HG03469 (cell line): ENCODE measurements at regions not wholly inside any gene's neighbourhood (a gene's known extent, or its start where the extent isn't known, plus 50 kb on each side); places are given as distances from the start of the nearest gene placed in this dataset.

Source experiments
- ATAC-seq: cut with Tn5 transposase; IDR thresholded peaks from one replicate; pipeline ENCODE4 v1.9.1; 2021; ENCODE audit warnings: mild to moderate bottlenecking, moderate library complexity, moderate number of reproducible peaks; ENCODE audit not compliant: unreplicated experiment

DNA sequence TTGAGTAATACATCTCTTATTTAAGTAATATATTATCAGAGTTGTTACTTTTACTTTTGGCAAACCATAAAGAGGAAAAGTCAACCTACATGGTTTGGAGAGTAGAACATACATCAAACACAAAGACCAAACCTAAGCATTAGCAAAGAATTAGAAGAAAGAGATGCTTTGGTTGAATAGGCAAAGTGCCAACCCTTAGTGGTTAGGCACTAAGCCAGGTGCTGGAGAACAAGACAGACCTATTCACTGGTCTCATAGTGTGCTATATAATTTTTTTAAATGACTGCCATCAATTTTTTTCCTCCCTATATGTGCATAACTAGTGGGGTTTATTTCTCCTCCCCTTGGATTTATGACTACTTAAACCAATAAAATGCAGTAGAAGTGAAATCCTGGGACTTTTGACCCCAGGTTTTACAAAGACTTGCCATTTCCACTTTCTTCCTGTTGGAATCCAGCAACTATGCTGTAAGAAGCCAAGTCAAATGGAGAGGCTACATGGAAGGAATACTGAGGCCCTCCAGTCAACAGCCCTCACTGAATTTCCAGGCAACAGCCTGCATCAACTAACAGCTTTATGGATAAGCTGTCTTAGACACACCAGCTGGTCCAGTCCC, 69.8 kb upstream of the HAO2 start:
- ATAC-seq = peak; percentile 49

DNA sequence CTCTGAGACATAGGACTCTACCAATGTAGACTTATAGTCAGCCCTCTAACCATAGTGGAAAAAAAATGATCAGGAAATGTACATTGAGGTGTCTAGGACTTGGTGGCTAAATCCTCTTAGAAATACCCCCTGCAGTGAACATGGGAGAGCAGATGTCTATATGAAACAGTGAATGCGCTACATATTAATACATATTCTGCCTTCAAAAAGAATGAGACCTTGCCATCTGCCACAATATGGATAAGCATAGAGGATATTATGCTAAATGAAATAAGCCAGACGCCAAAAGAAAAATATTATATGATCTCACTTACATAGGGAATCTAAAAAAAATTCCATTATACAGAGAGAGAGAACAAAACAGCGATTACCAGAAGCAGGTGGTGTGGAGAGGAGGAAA, 66.6 kb upstream of the HAO2 start:
- no peak for ATAC-seq

DNA sequence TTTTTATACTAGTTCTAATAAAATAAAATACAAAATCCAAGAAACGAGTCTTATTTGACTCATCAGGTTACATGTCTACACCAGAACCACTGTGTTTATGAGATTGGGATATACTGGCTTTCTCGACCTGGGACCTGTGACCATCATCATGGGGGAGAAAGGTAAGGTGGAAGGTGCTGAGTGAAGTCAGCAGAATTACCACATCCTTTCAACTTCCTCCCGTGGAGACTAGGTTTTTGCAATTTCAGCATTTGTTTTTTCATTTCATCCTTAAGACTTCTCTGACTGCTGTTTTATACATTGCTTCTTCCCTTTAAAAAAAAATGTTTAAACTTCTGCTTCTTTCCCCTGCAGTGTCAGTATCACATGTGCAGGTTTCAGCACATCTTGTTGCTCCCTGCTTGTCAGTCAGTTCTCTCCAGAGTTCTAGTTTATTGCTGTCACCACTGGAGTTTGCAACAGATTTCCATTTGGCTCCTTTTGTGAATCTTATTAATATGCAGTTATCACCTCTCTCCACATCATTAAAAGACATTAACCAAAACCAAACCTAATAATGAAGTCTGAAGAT, 60.4 kb upstream of the HAO2 start:
- no peak for ATAC-seq

DNA sequence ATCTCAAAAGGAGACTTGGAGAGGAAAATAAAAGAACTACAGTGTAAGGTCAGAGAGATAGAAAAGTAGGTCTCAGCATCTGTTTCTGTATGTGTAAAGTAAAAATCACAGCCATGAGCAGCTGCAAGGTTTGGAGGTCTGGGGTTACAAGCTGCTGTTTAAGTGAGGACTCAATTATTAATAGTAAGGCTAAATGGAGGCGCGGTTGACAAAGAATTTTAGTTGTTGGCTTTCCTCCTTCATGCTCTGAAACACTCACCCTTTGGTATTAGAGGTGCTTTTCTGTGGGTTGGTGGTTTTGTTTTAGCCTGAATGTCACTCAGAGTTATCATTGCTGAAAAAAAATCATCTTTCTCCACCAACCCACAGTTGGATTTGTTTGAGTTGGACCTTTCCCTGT, 59.8 kb upstream of the HAO2 start:
- ATAC-seq = no peak

DNA sequence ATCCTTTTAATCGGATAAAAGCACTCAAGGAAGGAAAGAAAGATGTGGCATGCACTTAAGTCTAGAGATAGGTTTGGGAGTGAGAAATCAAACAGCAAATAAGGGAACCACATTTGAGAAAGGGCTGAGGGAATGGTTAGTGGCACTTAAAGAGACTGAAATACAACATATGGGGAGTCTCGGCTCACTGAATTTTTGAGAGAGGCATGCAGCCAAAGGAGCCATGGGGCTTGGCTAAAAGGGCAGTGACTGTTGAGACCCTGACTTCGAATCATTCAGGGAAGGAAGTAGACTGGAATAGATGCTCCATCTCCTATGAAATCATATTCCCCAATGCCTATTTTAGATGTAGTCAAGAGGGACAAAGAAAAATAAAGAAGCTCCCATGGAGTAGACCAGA, 58.3 kb upstream of the HAO2 start:
- no peak for ATAC-seq

DNA sequence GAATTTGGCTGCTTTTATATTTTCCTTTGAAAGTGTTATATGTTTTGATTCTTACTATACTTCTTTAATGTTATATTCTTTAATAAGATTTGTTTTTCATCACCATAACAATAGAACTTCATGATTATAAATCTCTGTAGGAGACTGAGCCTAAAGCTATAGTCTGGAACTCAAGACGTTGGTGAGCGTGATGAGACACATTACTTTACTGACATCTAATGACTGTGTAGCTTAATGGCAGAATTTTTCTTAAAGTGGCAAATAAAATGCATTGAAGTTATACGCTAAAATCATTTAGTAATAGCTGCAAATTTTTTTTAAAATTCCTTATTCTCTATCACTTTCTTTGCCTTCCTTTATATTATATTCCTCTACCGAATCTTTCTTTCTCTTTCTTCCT, 56.1 kb upstream of the HAO2 start:
- no peak for ATAC-seq

DNA sequence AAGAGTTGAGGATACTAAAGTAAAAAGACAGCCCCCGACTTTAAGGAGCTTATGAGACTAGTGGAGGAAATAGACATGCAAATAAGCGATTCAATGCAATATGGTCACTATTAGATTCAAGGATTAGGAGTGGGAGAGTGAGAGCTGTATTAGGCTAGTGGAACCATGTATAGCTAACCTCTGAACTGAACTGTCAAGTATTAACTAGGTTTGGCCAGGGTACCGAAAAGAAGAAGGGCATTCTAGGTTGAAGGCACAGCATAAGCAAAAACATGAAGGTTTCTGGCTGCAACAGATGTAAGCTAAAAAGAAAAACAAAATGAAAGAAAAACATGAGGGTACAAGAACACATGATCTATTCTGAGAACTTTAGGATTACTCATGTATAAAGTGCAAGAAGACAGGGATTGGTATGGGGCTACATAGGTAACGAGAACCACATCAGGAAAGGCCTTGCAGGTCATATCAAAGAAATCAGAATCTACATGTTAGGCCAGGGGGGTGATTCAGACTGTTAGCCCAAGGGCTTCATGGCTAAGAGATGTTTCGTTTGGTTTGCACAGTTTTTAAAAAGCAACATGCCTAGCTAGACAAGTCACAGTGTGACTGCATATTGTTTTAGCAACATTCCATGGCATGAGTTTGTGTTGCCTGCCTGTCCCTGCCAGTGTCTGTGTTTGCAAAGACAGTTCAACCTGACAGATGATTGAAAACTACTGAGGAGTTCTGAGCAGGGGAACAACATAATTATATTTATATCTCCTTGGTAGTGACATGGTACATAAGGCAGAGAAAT, 54.4 kb upstream of the HAO2 start:
- ATAC-seq = no peak

DNA sequence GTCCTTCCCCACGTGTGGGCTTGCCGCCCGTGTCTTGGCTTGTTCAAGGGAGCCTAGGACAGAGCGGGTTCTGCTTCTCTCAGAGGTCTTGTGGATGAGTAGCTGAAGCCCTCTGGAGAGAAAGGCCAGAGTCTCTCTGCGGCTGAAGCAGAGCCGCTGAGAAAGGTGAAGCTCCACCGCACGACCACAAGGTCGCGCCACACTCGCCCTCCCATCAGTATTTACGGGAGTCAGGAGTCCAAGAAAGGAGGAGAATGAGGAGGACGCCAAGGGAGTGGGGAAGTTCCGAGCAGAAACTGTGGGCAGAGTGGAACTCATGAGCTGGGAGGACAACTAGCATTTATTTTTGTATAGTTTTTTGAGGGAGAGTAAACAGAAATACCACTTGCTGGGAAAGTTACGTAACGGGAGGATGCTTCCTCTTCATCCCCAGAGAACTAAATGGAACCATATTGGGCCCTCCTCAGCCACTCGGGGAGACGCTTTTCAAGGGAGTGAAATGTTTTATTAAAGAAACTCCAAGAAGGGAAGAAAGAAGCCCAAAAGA, 51.6 kb upstream of the HAO2 start:
- no peak for ATAC-seq

DNA sequence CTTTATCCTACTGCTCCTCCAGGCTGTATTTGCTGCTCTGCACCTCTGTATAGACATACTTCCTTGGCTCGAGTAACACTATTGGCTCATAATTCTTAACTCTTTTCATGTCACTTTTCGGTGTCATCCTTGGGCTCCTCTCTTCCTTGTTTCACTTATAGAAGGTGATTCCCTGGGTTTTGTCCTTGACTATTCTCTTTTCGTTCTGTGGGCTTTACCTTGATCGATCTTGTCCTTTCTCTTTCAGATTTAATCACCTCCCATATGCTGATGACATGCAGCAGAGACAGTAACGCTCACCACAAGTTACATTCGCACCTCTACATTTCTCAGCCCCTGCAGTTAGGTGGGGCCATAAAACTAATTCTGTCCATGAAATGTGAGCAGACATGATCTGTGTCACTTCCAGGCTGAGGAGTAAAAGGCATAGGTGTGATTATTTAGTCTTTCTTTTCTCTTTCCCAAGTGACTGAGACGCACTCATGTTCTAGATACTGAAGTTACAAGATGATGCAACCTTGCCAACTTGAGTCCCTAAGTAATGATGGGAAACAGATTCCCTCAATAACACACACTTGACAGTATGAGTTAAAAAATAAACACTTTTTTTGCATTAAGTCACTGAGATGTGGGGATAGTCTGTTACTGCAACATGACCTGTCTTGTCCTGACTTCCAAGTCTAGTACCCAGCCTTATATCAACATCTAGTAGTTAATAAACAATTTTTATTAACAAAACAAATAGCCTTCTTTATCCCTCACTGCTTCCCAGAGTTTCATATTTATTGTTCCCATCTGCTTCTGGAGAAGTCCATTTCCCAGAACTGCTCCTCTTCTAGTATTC, 49.9 kb upstream of the HAO2 start:
- peak; percentile 59 for ATAC-seq
